Chondrocyte (in vitro differentiated cells): ENCODE measurements at regions not wholly inside any gene's neighbourhood (a gene's known extent, or its start where the extent isn't known, plus 50 kb on each side); places are given as distances from the start of the nearest gene placed in this dataset.

Experiments used
- DNase-seq: peaks from one replicate; pipeline ENCODE4 v3.0.0; 2021; ENCODE audit warnings: mixed read lengths, low spot score
- H3K27ac Mint-ChIP-seq: one replicate; pipeline ENCODE4 v1.8.0; 2021; ENCODE audit warnings: mild to moderate bottlenecking, moderate library complexity, mixed read lengths; ENCODE audit not compliant: unreplicated experiment
- H3K27me3 Mint-ChIP-seq: 2 replicates; pipeline ENCODE4 v1.8.0; 2021; ENCODE audit warnings: low read depth, mixed read lengths
- H3K36me3 Mint-ChIP-seq: 2 replicates; pipeline ENCODE4 v1.8.0; 2021; ENCODE audit warnings: low read depth, mixed read lengths
- H3K4me1 Mint-ChIP-seq: 2 replicates; pipeline ENCODE4 v1.8.0; 2021; ENCODE audit warnings: low read depth, mild to moderate bottlenecking, mixed read lengths
- H3K4me3 Mint-ChIP-seq: one replicate; pipeline ENCODE4 v1.8.0; 2021; ENCODE audit warnings: mild to moderate bottlenecking, moderate library complexity, mixed read lengths; ENCODE audit not compliant: unreplicated experiment
- H3K9me3 Mint-ChIP-seq: 2 replicates; pipeline ENCODE4 v1.8.0; 2021; ENCODE audit warnings: low read depth, mixed read lengths
- CTCF ChIP-seq: fragments of 200-600 bp; sonication (generic); IDR thresholded peaks from 2 replicates; pipeline ENCODE4 v1.5.0; 2021; ENCODE audit warnings: antibody characterized with exemption, mild to moderate bottlenecking, moderate library complexity

DNA sequence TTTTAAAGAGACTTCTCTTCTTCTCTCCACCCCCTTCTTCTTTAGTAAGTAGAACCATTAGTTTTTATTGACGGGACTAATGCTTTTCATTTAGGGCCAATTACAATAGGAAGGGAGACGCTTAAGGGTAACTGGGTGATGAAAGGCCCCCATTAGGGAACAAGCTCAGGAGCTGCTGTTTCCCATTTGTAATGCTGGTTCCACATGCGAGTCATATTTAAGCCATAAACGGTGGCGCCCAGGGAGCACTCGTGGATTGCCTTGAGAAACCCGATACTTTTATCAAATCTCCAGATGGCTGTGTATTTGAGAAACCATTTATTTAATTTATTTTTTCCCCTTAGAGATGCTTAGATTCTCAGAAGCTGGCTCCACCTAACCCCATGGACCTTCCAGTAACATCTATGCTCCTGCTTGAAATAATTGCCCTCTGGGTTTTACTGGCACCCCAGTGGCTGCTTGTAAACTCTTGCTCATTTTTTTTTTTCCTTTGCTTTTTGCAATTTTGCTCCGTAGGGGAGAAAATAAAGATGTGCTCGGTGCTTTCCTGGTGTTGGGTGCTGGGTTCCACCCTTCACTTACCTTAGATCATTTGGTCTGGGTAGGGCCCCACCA, 124.2 kb upstream of the MSX1 start:
- Mint-ChIP-seq H3K27ac (no peak overlapping the region), H3K36me3 (no peaks in the 10 kb centered on the region), H3K4me1 (no peaks in the 10 kb centered on the region), H3K9me3 (no peaks in the 10 kb centered on the region), H3K4me3 (no peak overlapping the region), H3K27me3 (peaks cover 15% of the 10 kb centered on the region)
- TF ChIP-seq CTCF, result no peak
- no peak for DNase-seq

- no peak for DNase-seq
- Mint-ChIP-seq H3K27me3 (peaks cover 15% of the 10 kb centered on the region), H3K27ac (no peak overlapping the region), H3K9me3 (no peaks in the 10 kb centered on the region), H3K36me3 (no peaks in the 10 kb centered on the region), H3K4me1 (no peaks in the 10 kb centered on the region), H3K4me3 (no peak overlapping the region)
- no peak for TF ChIP-seq CTCF
Observed at GRCh38 chr4:4734425-4734824, 125.0 kb upstream of the MSX1 start.

- DNase-seq, result no peak
- Mint-ChIP-seq H3K9me3 (no peaks in the 10 kb centered on the region), H3K36me3 (no peaks in the 10 kb centered on the region), H3K27ac (no peak overlapping the region), H3K4me3 (no peak overlapping the region), H3K4me1 (no peaks in the 10 kb centered on the region), H3K27me3 (peaks cover 15% of the 10 kb centered on the region)
- TF ChIP-seq CTCF, result no peak
Observed at GRCh38 chr4:4733663-4734062, 125.8 kb upstream of the MSX1 start.

DNA sequence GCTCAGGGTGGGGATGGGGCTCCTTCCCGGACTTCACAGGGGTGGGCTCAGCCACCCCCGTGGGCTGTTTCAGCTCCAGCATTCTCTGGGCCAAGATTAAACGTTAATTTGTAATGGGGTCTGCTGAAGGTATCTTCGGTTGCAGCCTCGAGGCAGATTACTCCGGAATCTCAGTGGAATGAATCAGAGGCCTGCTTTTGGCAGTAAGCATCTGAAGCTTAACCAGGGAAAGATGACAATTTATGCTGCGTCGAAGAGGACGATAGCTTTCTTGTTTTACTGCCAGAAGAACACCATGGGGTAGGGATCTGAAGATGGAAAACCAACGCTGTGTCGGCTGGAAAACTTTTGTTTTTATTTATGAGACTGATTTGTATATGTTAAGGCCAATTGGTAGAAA, 129.2 kb upstream of the MSX1 start:
- Mint-ChIP-seq H3K4me3 (no peak overlapping the region), H3K27ac (no peak overlapping the region), H3K4me1 (no peaks in the 10 kb centered on the region), H3K36me3 (peaks cover 14% of the 10 kb centered on the region), H3K9me3 (peaks cover 18% of the 10 kb centered on the region), H3K27me3 (peaks cover 7% of the 10 kb centered on the region)
- DNase-seq, result no peak
- no peak for TF ChIP-seq CTCF

DNA sequence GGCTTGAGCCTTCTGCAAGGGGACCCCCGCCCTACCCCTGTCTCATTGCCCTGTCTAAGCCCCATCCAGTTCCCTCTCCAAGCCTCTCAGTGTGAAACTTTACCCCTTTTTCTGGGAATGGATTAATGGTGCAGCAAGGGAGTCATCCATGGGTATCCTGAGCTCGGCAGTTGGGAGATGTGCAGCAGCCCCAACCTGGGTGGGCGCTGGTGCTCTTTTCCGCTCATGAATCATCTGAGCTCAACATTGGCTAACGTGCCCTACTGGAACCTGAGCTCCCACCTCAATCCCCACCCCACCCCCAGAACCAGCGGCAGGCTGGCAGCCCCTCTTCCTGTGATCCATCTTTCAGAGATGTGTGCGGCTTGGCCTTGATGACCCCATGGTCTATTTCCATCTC, 130.3 kb upstream of the MSX1 start:
- Mint-ChIP-seq H3K4me1 (no peaks in the 10 kb centered on the region), H3K4me3 (no peak overlapping the region), H3K27ac (no peak overlapping the region), H3K36me3 (peaks cover 15% of the 10 kb centered on the region), H3K27me3 (peaks cover 3% of the 10 kb centered on the region), H3K9me3 (peaks cover 22% of the 10 kb centered on the region)
- DNase-seq, result no peak
- TF ChIP-seq CTCF, result no peak
